HCT116 (cell line): ENCODE measurements at regions not wholly inside any gene's neighbourhood (a gene's known extent, or its start where the extent isn't known, plus 50 kb on each side); places are given as distances from the start of the nearest gene placed in this dataset.

Experiments used
- ATAC-seq: fragments of 200-7000 bp; cut with Tn5 transposase; 2 replicates; pipeline ENCODE4 v1.9.1; 2020; ENCODE audit warnings: mild to moderate bottlenecking, moderate library complexity
- BruUV-seq: library from RNA; stranded (reverse); fragments of 400-500 nt; replicated peaks from 2 replicates; lab custom pipeline; 2021; lab: Mats Ljungman, UMichigan
- CTCF ChIA-PET: fragments of 300-600 bp; sonication (Branson Sonifier 250); formaldehyde crosslinking; loops from one replicate; lab custom pipeline; 2021; ENCODE audit warnings: antibody characterized with exemption; lab: Charles Lee
- POLR2A ChIA-PET: fragments of 300-600, 350-600 bp; sonication (Branson Sonifier 250); formaldehyde crosslinking; loops from one replicate; lab custom pipeline; 2021; ENCODE audit warnings: antibody characterized with exemption; lab: Charles Lee
- RAD21 ChIA-PET, 2 experiments: fragments of 300-600 bp; sonication (Branson Sonifier 250); formaldehyde crosslinking; loops; one replicate each; lab custom pipeline; 2023; ENCODE audit warnings: low total read pairs in 2 of 2; ENCODE audit not compliant: uncharacterized antibody in 2 of 2, unreplicated experiment in 2 of 2, low non-redundant PET in 1 of 2; lab: Charles Lee
- DNase-seq: peaks from one replicate; pipeline ENCODE4 v3.0.0-alpha.2; 2010; ENCODE audit warnings: low read depth, low spot score
- H2AFZ ChIP-seq: fragments of 200-600 bp; shearing (Covaris generic), sonication (generic); 2 replicates; pipeline ENCODE4 v1.6.1; 2017; ENCODE audit warnings: low read depth, mixed run types, mixed read lengths, antibody characterized with exemption, low read length; ENCODE audit not compliant: poor library complexity, severe bottlenecking
- H3K27ac ChIP-seq: 2 replicates; pipeline ENCODE4 v1.5.1; 2012; ENCODE audit warnings: low read depth, low read length
- H3K27me3 ChIP-seq: fragments of 200-600 bp; sonication (generic); 2 replicates; pipeline ENCODE4 v1.6.1; 2016; ENCODE audit warnings: mixed run types, low read length, mixed read lengths; ENCODE audit not compliant: insufficient read depth
- H3K36me3 ChIP-seq, 2 experiments: fragments of 200-500 bp in 1 of 2; fragments of 200-600 bp in 1 of 2; sonication (Bioruptor generic) in 1 of 2; sonication (generic) in 1 of 2; 2 replicates each; pipeline versions ENCODE4 v1.5.1 to v1.6.1; 2014 to 2016; ENCODE audit warnings: low read length in 2 of 2, inconsistent platforms in 1 of 2, mixed read lengths in 1 of 2, mixed run types in 1 of 2; ENCODE audit not compliant: insufficient read depth in 2 of 2, control insufficient read depth in 1 of 2
- H3K4me1 ChIP-seq, 2 experiments: fragments of 200-600 bp in 1 of 2; sonication (generic) in 1 of 2; 2 replicates each; pipeline versions ENCODE4 v1.5.1 to v1.6.1; 2012 to 2017; ENCODE audit warnings: low read length in 2 of 2, inconsistent platforms in 1 of 2, mild to moderate bottlenecking in 1 of 2, mixed read lengths in 1 of 2, mixed run types in 1 of 2, moderate library complexity in 1 of 2; ENCODE audit not compliant: insufficient read depth in 2 of 2, control insufficient read depth in 1 of 2
- H3K4me2 ChIP-seq: fragments of 200-600 bp; sonication (generic); 2 replicates; pipeline ENCODE4 v1.6.1; 2017; ENCODE audit warnings: mixed run types, low read length, mixed read lengths
- H3K4me3 ChIP-seq, 2 experiments: fragments of 200-600 bp in 1 of 2; sonication (generic) in 1 of 2; replicated peaks in 1 of 2; 2 replicates each; pipeline ENCODE4 v1.5.1; 2011 to 2016; ENCODE audit warnings: low read length in 2 of 2, control low read depth in 1 of 2, low read depth in 1 of 2, mild to moderate bottlenecking in 1 of 2, mixed read lengths in 1 of 2, mixed run types in 1 of 2
- H3K79me2 ChIP-seq: fragments of 200-600 bp; sonication (generic); 2 replicates; pipeline ENCODE4 v1.6.1; 2017; ENCODE audit warnings: mild to moderate bottlenecking, mixed run types, low read length, moderate library complexity, mixed read lengths; ENCODE audit not compliant: insufficient read depth
- H3K9ac ChIP-seq: fragments of 200-600 bp; sonication (generic); 2 replicates; pipeline ENCODE4 v1.6.1; 2016; ENCODE audit warnings: low read length, mixed read lengths
- H3K9me2 ChIP-seq: fragments of 200-600 bp; sonication (generic), shearing (Covaris generic); 2 replicates; pipeline ENCODE4 v1.6.1; 2017; ENCODE audit warnings: mixed run types, mild to moderate bottlenecking, moderate library complexity; ENCODE audit not compliant: insufficient read depth
- H3K9me3 ChIP-seq, 2 experiments: fragments of 200-500 bp in 1 of 2; fragments of 200-600 bp in 1 of 2; sonication (Bioruptor generic) in 1 of 2; sonication (generic) in 1 of 2; 2 replicates each; pipeline ENCODE4 v1.6.1; 2014 to 2017; ENCODE audit warnings: low read length in 2 of 2, mixed read lengths in 2 of 2, inconsistent platforms in 1 of 2, low read depth in 1 of 2, mild to moderate bottlenecking in 1 of 2, mixed run types in 1 of 2, moderate library complexity in 1 of 2; ENCODE audit not compliant: control insufficient read depth in 1 of 2, insufficient read depth in 1 of 2
- H4K20me1 ChIP-seq: fragments of 200-600 bp; sonication (generic), shearing (Covaris generic); 2 replicates; pipeline ENCODE4 v1.6.1; 2017; ENCODE audit warnings: mixed run types, mild to moderate bottlenecking, moderate library complexity; ENCODE audit not compliant: insufficient read depth
- CBX3 ChIP-seq: IDR thresholded peaks from 2 replicates; pipeline ENCODE4 v1.6.1; 2012; ENCODE audit warnings: low read depth
- CEBPB ChIP-seq: IDR thresholded peaks from 2 replicates; pipeline ENCODE4 v1.6.1; 2012; ENCODE audit warnings: low read depth
- ELF1 ChIP-seq: IDR thresholded peaks from 2 replicates; pipeline ENCODE4 v1.6.1; 2012; ENCODE audit warnings: low read depth, borderline replicate concordance
- EZH2 ChIP-seq: fragments of 200-600 bp; sonication (generic); IDR thresholded peaks from 2 replicates; pipeline ENCODE4 v1.6.1; 2017; ENCODE audit warnings: antibody characterized with exemption, mixed run types
- EZH2phosphoT487 ChIP-seq: fragments of 200-600 bp; IDR thresholded peaks from 2 replicates; pipeline ENCODE4 v1.6.1; 2018; ENCODE audit warnings: antibody characterized with exemption, borderline replicate concordance
- FOSL1 ChIP-seq: IDR thresholded peaks from 2 replicates; pipeline ENCODE4 v1.6.1; 2012; ENCODE audit warnings: low read depth
- JUND ChIP-seq: IDR thresholded peaks from 2 replicates; pipeline ENCODE4 v1.6.1; 2012
- RAD21 ChIP-seq: IDR thresholded peaks from 2 replicates; pipeline ENCODE4 v1.6.1; 2012; ENCODE audit warnings: low read depth, mild to moderate bottlenecking
- SIN3A ChIP-seq: IDR thresholded peaks from 2 replicates; pipeline ENCODE4 v1.6.1; 2012; ENCODE audit warnings: low read depth
- SP1 ChIP-seq: IDR thresholded peaks from 2 replicates; pipeline ENCODE4 v1.6.1; 2012; ENCODE audit warnings: low read depth
- SRF ChIP-seq: IDR thresholded peaks from 2 replicates; pipeline ENCODE4 v1.6.1; 2012; ENCODE audit warnings: low read depth
- TCF7L2 ChIP-seq: IDR thresholded peaks from 2 replicates; pipeline ENCODE4 v1.7.0; 2011; ENCODE audit warnings: borderline replicate concordance, inconsistent platforms; ENCODE audit not compliant: insufficient read depth, insufficient read length; ENCODE audit errors: extremely low read depth
- YY1 ChIP-seq: IDR thresholded peaks from 2 replicates; pipeline ENCODE4 v1.6.1; 2011; ENCODE audit warnings: low read length, low read depth, moderate library complexity, mild to moderate bottlenecking; ENCODE audit not compliant: insufficient replicate concordance; ENCODE audit errors: extremely low read depth
- ZFX ChIP-seq: fragments of 450-650 bp; IDR thresholded peaks from 2 replicates; pipeline ENCODE4 v1.6.1; 2017
- ZNF274 ChIP-seq: fragments of 200-500 bp; sonication (Bioruptor generic); IDR thresholded peaks from 2 replicates; pipeline ENCODE4 v1.6.1; 2014; ENCODE audit warnings: mild to moderate bottlenecking, low read depth, low read length, inconsistent platforms
- intact Hi-C: fragments of 100-400 bp; cut with micrococcal nuclease; formaldehyde crosslinking; loops from 2 replicates; pipeline ENCODE4 v1.10.0; 2022
- TF ChIP-seq, protein P1 (sequence below): IDR thresholded peaks from 2 replicates; pipeline ENCODE4 v1.6.1; 2012
- TF ChIP-seq, protein P2 (sequence below): IDR thresholded peaks from 2 replicates; pipeline ENCODE4 v1.6.1; 2012

DNA sequence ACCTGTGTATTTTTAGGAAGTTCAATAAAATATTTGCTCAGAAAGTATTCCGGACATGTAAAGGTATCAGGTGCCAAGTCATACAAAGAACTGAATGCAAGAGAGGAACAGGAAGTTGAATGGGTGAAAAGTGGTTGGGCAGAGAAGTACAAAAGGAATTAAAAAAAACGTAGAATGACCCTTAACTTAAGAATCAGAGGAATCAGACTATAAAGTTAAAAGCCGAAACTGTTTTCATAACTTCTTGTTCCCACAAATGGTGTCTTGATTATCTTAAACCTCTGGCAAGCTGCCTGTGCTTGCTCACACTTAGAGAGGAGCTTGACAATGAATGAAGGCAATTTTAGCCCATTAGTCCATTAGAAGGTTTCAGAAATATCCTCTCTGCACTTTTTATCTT, 81.6 kb upstream of the HHIP start:
- RAD21 ChIA-PET, result no interaction called here
- H3K4me2 ChIP-seq, result no peak overlapping the region
- no peak overlapping the region for H3K27ac ChIP-seq
- H3K9me3 ChIP-seq, result no peaks in the 10 kb centered on the region
- POLR2A ChIA-PET, result no interaction called here
- no peaks in the 10 kb centered on the region for H3K36me3 ChIP-seq
- H3K9me2 ChIP-seq, result no peaks in the 10 kb centered on the region
- H3K4me3 ChIP-seq, result no peak overlapping the region
- no peak overlapping the region for H3K9ac ChIP-seq
- no peaks in the 10 kb centered on the region for H3K79me2 ChIP-seq
- no peaks in the 10 kb centered on the region for H4K20me1 ChIP-seq
- DNase-seq, result no peak
- TF ChIP-seq SRF, result no peak
- TF ChIP-seq ZNF274, result no peak
- no peak for TF ChIP-seq RAD21
- TF ChIP-seq EZH2phosphoT487, result no peak
- TF ChIP-seq ELF1, result no peak
- TF ChIP-seq CBX3, result no peak
- no peak for TF ChIP-seq ZFX
- no peak for TF ChIP-seq JUND
- TF ChIP-seq, protein P1, sequence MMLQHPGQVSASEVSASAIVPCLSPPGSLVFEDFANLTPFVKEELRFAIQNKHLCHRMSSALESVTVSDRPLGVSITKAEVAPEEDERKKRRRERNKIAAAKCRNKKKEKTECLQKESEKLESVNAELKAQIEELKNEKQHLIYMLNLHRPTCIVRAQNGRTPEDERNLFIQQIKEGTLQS, result no peak
- TF ChIP-seq, protein P2, sequence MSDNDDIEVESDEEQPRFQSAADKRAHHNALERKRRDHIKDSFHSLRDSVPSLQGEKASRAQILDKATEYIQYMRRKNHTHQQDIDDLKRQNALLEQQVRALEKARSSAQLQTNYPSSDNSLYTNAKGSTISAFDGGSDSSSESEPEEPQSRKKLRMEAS, result no peak
- TF ChIP-seq CEBPB, result no peak
- TF ChIP-seq EZH2, result no peak
- TF ChIP-seq FOSL1, result no peak
- no peak for TF ChIP-seq SIN3A
- TF ChIP-seq YY1, result no peak
- TF ChIP-seq SP1, result no peak
- TF ChIP-seq TCF7L2, result no peak
- no peaks in the 10 kb centered on the region for H3K27me3 ChIP-seq
- no peak for ATAC-seq
- no TSS peak for BruUV-seq
- intact Hi-C loops, result loop anchor here (10.0 kb wide), 2 partner anchors 370 to 500 kb away; no protein-coding TSS in a partner anchor
- no peak overlapping the region for H2AFZ ChIP-seq
- CTCF ChIA-PET, result no interaction called here
- no peaks in the 10 kb centered on the region for H3K4me1 ChIP-seq
